CD8-positive, alpha-beta memory T cell (primary cell): ENCODE measurements at regions not wholly inside any gene's neighbourhood (a gene's known extent, or its start where the extent isn't known, plus 50 kb on each side); places are given as distances from the start of the nearest gene placed in this dataset.
"Not testable (repeated sequence)": the region's sequence is repeated elsewhere in the genome, so short reads cannot be mapped to it uniquely, and the experiment has no call there.

ENCODE experiments used
- CTCF ChIA-PET: fragments of 350-600 bp; sonication (Branson Sonifier 250); formaldehyde crosslinking; loops from one replicate; lab custom pipeline; 2021; ENCODE audit warnings: antibody characterized with exemption; lab: Charles Lee
- POLR2A ChIA-PET: fragments of 350-600 bp; sonication (Branson Sonifier 250); formaldehyde crosslinking; loops from one replicate; lab custom pipeline; 2021; ENCODE audit warnings: antibody characterized with exemption; lab: Charles Lee
- DNase-seq, 5 donors: peaks; one replicate each; pipeline versions ENCODE4 v3.0.0 to v3.0.0-alpha.2; 2020 to 2022; ENCODE audit warnings: mixed read lengths in 1 of 5
- H3K27ac ChIP-seq: one replicate; pipeline ENCODE4 v1.7.0; 2013; ENCODE audit warnings: low read depth, mild to moderate bottlenecking, low read length, moderate library complexity
- H3K27me3 ChIP-seq: 2 replicates; pipeline ENCODE4 v1.7.0; 2013; ENCODE audit warnings: low read length, mild to moderate bottlenecking; ENCODE audit not compliant: insufficient read depth, poor library complexity, severe bottlenecking
- H3K36me3 ChIP-seq: 2 replicates; pipeline ENCODE4 v1.7.0; 2013; ENCODE audit warnings: mild to moderate bottlenecking, low read length, moderate library complexity; ENCODE audit not compliant: insufficient read depth
- H3K4me1 ChIP-seq: 2 replicates; pipeline ENCODE4 v1.7.0; 2013; ENCODE audit warnings: mild to moderate bottlenecking, low read length, moderate library complexity; ENCODE audit not compliant: insufficient read depth
- H3K4me3 ChIP-seq: 2 replicates; pipeline ENCODE4 v1.7.0; 2013; ENCODE audit warnings: mild to moderate bottlenecking, low read length
- H3K9me3 ChIP-seq: 2 replicates; pipeline ENCODE4 v1.7.0; 2013; ENCODE audit warnings: mild to moderate bottlenecking, low read length
- H3K27ac Mint-ChIP-seq, 8 donors: one replicate each; pipeline ENCODE4 v1.8.0; 2020 to 2021; ENCODE audit warnings: mixed read lengths in 8 of 8, mild to moderate bottlenecking in 6 of 8, inconsistent platforms in 3 of 8, moderate library complexity in 3 of 8
- H3K27me3 Mint-ChIP-seq, 2 donors: one replicate each; pipeline ENCODE4 v1.8.0; 2020 to 2021; ENCODE audit warnings: mixed read lengths in 2 of 2, mild to moderate bottlenecking in 1 of 2, moderate library complexity in 1 of 2
- H3K36me3 Mint-ChIP-seq, 3 donors: one replicate each; pipeline ENCODE4 v1.8.0; 2020 to 2021; ENCODE audit warnings: mixed read lengths in 3 of 3, inconsistent platforms in 1 of 3, mild to moderate bottlenecking in 1 of 3
- H3K4me1 Mint-ChIP-seq, 3 donors: one replicate each; pipeline ENCODE4 v1.8.0; 2020 to 2021; ENCODE audit warnings: mixed read lengths in 3 of 3, inconsistent platforms in 1 of 3, mild to moderate bottlenecking in 1 of 3
- H3K4me3 Mint-ChIP-seq, 7 donors: one replicate each; pipeline ENCODE4 v1.8.0; 2020 to 2021; ENCODE audit warnings: mixed read lengths in 7 of 7, mild to moderate bottlenecking in 6 of 7, moderate library complexity in 4 of 7, inconsistent platforms in 2 of 7
- H3K9me3 Mint-ChIP-seq, 5 donors: one replicate each; pipeline ENCODE4 v1.8.0; 2020 to 2022; ENCODE audit warnings: mixed read lengths in 5 of 5, mild to moderate bottlenecking in 3 of 5, moderate library complexity in 2 of 5, inconsistent platforms in 1 of 5

GRCh38 chr11:49499117-49499516, 290.7 kb upstream of the FOLH1 start:
- no peak for DNase-seq
- Mint-ChIP-seq H3K4me3 (no peak overlapping the region), H3K27ac (no peak overlapping the region), H3K9me3 (peaks cover 0 to 16% (median 10%) of the 10 kb centered on the region in 5 donors), H3K27me3 (no peaks in the 10 kb centered on the region), H3K4me1 (no peaks in the 10 kb centered on the region), H3K36me3 (no peaks in the 10 kb centered on the region)
- Histone ChIP-seq H3K27ac (no peak overlapping the region), H3K4me3 (no peak overlapping the region), H3K36me3 (no peaks in the 10 kb centered on the region), H3K4me1 (no peaks in the 10 kb centered on the region), H3K9me3 (no peaks in the 10 kb centered on the region), H3K27me3 (no peaks in the 10 kb centered on the region)
- ChIA-PET POLR2A (no interaction called here), CTCF (no interaction called here)

GRCh38 chr11:49505231-49505630, 296.8 kb upstream of the FOLH1 start:
- Mint-ChIP-seq H3K36me3 (no peaks in the 10 kb centered on the region), H3K27me3 (no peaks in the 10 kb centered on the region), H3K27ac (no peak overlapping the region), H3K4me1 (no peaks in the 10 kb centered on the region), H3K9me3 (peaks cover 3 to 14% (median 11%) of the 10 kb centered on the region in 5 donors), H3K4me3 (no peak overlapping the region)
- DNase-seq = no peak
- Histone ChIP-seq H3K9me3 (no peaks in the 10 kb centered on the region), H3K27ac (no peak overlapping the region), H3K4me3 (no peak overlapping the region), H3K36me3 (no peaks in the 10 kb centered on the region), H3K4me1 (no peaks in the 10 kb centered on the region), H3K27me3 (no peaks in the 10 kb centered on the region)
- POLR2A ChIA-PET = no interaction called here
- CTCF ChIA-PET = no interaction called here

- H3K27ac ChIP-seq, H3K27me3 Mint-ChIP-seq, H3K4me3 Mint-ChIP-seq, H3K27me3 ChIP-seq, H3K9me3 Mint-ChIP-seq, H3K4me3 ChIP-seq, H3K36me3 ChIP-seq, H3K4me1 ChIP-seq, H3K27ac Mint-ChIP-seq, DNase-seq, CTCF ChIA-PET, H3K36me3 Mint-ChIP-seq, H3K4me1 Mint-ChIP-seq, H3K9me3 ChIP-seq, POLR2A ChIA-PET: not testable (repeated sequence)
Measured at GRCh38 chr11:49526240-49526829, 317.9 kb upstream of the FOLH1 start.

- Mint-ChIP-seq H3K4me3 (no peak overlapping the region), H3K36me3 (no peaks in the 10 kb centered on the region), H3K27ac (no peak overlapping the region), H3K4me1 (no peaks in the 10 kb centered on the region), H3K27me3 (no peaks in the 10 kb centered on the region), H3K9me3 (peaks cover 6 to 36% (median 11%) of the 10 kb centered on the region in 5 donors)
- Histone ChIP-seq H3K27me3 (no peaks in the 10 kb centered on the region), H3K27ac (no peak overlapping the region), H3K36me3 (no peaks in the 10 kb centered on the region), H3K4me1 (no peaks in the 10 kb centered on the region), H3K4me3 (no peak overlapping the region), H3K9me3 (no peaks in the 10 kb centered on the region)
- no peak for DNase-seq
- ChIA-PET CTCF (no interaction called here), POLR2A (no interaction called here)
Measured at GRCh38 chr11:49533204-49533603, 324.8 kb upstream of the FOLH1 start.

GRCh38 chr11:49538927-49539326, 330.5 kb upstream of the FOLH1 start:
- H3K4me3 Mint-ChIP-seq, H3K27ac Mint-ChIP-seq, H3K36me3 Mint-ChIP-seq, H3K4me1 Mint-ChIP-seq, DNase-seq, CTCF ChIA-PET, H3K4me3 ChIP-seq, H3K36me3 ChIP-seq, H3K27me3 Mint-ChIP-seq, H3K4me1 ChIP-seq, H3K27me3 ChIP-seq, POLR2A ChIA-PET, H3K9me3 ChIP-seq, H3K27ac ChIP-seq: not testable (repeated sequence)
- H3K9me3 Mint-ChIP-seq = peaks cover 3 to 24% (median 6%) of the 10 kb centered on the region in 5 donors

GRCh38 chr11:49558261-49558847, 350.0 kb upstream of the FOLH1 start:
- H3K4me3 Mint-ChIP-seq, H3K4me3 ChIP-seq, H3K36me3 ChIP-seq, H3K36me3 Mint-ChIP-seq, CTCF ChIA-PET, POLR2A ChIA-PET, H3K27me3 Mint-ChIP-seq, H3K27ac Mint-ChIP-seq, H3K9me3 ChIP-seq, H3K4me1 Mint-ChIP-seq, H3K4me1 ChIP-seq, H3K27me3 ChIP-seq, H3K27ac ChIP-seq, DNase-seq: not testable (repeated sequence)
- H3K9me3 Mint-ChIP-seq = peaks cover 3 to 19% (median 7%) of the 10 kb centered on the region in 5 donors

- Mint-ChIP-seq H3K4me3 (peak overlapping the region in 1 of 7 donors; percentile 65), H3K9me3 (peaks cover 3 to 17% (median 7%) of the 10 kb centered on the region in 5 donors)
- H3K27me3 Mint-ChIP-seq, H3K36me3 Mint-ChIP-seq, H3K27me3 ChIP-seq, H3K4me3 ChIP-seq, H3K4me1 Mint-ChIP-seq, H3K27ac Mint-ChIP-seq, POLR2A ChIA-PET, CTCF ChIA-PET, H3K27ac ChIP-seq, H3K4me1 ChIP-seq, H3K9me3 ChIP-seq, H3K36me3 ChIP-seq, DNase-seq: not testable (repeated sequence)
Measured at GRCh38 chr11:49560593-49560992, 352.2 kb upstream of the FOLH1 start.

- H3K4me3 ChIP-seq, H3K4me1 ChIP-seq, CTCF ChIA-PET, DNase-seq, H3K36me3 Mint-ChIP-seq, H3K27me3 Mint-ChIP-seq, H3K27me3 ChIP-seq, POLR2A ChIA-PET, H3K4me1 Mint-ChIP-seq, H3K27ac ChIP-seq, H3K4me3 Mint-ChIP-seq, H3K36me3 ChIP-seq, H3K27ac Mint-ChIP-seq, H3K9me3 ChIP-seq: not testable (repeated sequence)
- peaks cover 5 to 17% (median 7%) of the 10 kb centered on the region in 5 donors for H3K9me3 Mint-ChIP-seq
Measured at GRCh38 chr11:49561240-49561880, 353.0 kb upstream of the FOLH1 start.
